Hepatocyte (in vitro differentiated cells): ENCODE measurements at regions not wholly inside any gene's neighbourhood (a gene's known extent, or its start where the extent isn't known, plus 50 kb on each side); places are given as distances from the start of the nearest gene placed in this dataset.

Experiments
- DNase-seq: peaks from one replicate; pipeline ENCODE4 v3.0.0-alpha.2; 2016; ENCODE audit warnings: low spot score
- H2AFZ ChIP-seq: fragments of 200-600 bp; sonication (generic); 2 replicates; pipeline ENCODE4 v1.6.0; 2016; ENCODE audit warnings: antibody characterized with exemption, mild to moderate bottlenecking
- H3K27ac ChIP-seq: fragments of 200-600 bp; sonication (generic); 2 replicates; pipeline ENCODE4 v1.5.1; 2016; ENCODE audit warnings: mild to moderate bottlenecking
- H3K27me3 ChIP-seq: fragments of 200-600 bp; sonication (generic); 2 replicates; pipeline ENCODE4 v1.6.1; 2016
- H3K36me3 ChIP-seq: fragments of 200-600 bp; sonication (generic); replicated peaks from 2 replicates; pipeline ENCODE4 v1.5.1; 2016; ENCODE audit warnings: low read depth; ENCODE audit not compliant: insufficient read depth
- H3K4me1 ChIP-seq: fragments of 200-600 bp; sonication (generic); 2 replicates; pipeline ENCODE4 v1.5.1; 2016; ENCODE audit warnings: mild to moderate bottlenecking, moderate library complexity; ENCODE audit not compliant: insufficient read depth
- H3K4me2 ChIP-seq: fragments of 200-600 bp; sonication (generic); 2 replicates; pipeline ENCODE4 v1.6.0; 2016
- H3K4me3 ChIP-seq: fragments of 200-600 bp; sonication (generic); 2 replicates; pipeline ENCODE4 v1.5.1; 2016; ENCODE audit warnings: mild to moderate bottlenecking
- H3K79me2 ChIP-seq: fragments of 200-600 bp; sonication (generic); 2 replicates; pipeline ENCODE4 v1.6.0; 2017; ENCODE audit warnings: mild to moderate bottlenecking
- H3K9me2 ChIP-seq: fragments of 200-600 bp; sonication (generic); replicated peaks from 2 replicates; pipeline ENCODE4 v1.6.0; 2017; ENCODE audit warnings: mild to moderate bottlenecking; ENCODE audit not compliant: insufficient read depth
- H3K9me3 ChIP-seq: fragments of 200-600 bp; sonication (generic); 2 replicates; pipeline ENCODE4 v1.5.1; 2016; ENCODE audit warnings: low read depth, mild to moderate bottlenecking
- H4K20me1 ChIP-seq: fragments of 200-600 bp; sonication (generic); 2 replicates; pipeline ENCODE4 v1.6.0; 2016; ENCODE audit warnings: mild to moderate bottlenecking; ENCODE audit not compliant: insufficient read depth, poor library complexity, severe bottlenecking
- EZH2 ChIP-seq: fragments of 200-600 bp; sonication (generic); IDR thresholded peaks from 2 replicates; pipeline ENCODE4 v1.6.1; 2016; ENCODE audit warnings: antibody characterized with exemption, mild to moderate bottlenecking, borderline replicate concordance
- EZH2phosphoT487 ChIP-seq: fragments of 200-600 bp; sonication (generic); IDR thresholded peaks from one replicate; pipeline ENCODE4 v1.6.1; 2018; ENCODE audit warnings: antibody characterized with exemption, mild to moderate bottlenecking, low read depth, moderate library complexity; ENCODE audit not compliant: unreplicated experiment, severe bottlenecking
- WGBS: methylation state at CpG from one replicate; pipeline ENCODE4 v1.1.6; 2016; ENCODE audit warnings: low lambda C conversion rate; ENCODE audit errors: missing lambda C conversion rate; 5-methylcytosine and 5-hydroxymethylcytosine counted together
- TF ChIP-seq, protein P1 (sequence below): fragments of 200-600 bp; sonication (generic); IDR thresholded peaks from 2 replicates; pipeline ENCODE4 v1.5.1; 2016; ENCODE audit warnings: antibody characterized with exemption, mild to moderate bottlenecking; ENCODE audit not compliant: poor library complexity

DNA sequence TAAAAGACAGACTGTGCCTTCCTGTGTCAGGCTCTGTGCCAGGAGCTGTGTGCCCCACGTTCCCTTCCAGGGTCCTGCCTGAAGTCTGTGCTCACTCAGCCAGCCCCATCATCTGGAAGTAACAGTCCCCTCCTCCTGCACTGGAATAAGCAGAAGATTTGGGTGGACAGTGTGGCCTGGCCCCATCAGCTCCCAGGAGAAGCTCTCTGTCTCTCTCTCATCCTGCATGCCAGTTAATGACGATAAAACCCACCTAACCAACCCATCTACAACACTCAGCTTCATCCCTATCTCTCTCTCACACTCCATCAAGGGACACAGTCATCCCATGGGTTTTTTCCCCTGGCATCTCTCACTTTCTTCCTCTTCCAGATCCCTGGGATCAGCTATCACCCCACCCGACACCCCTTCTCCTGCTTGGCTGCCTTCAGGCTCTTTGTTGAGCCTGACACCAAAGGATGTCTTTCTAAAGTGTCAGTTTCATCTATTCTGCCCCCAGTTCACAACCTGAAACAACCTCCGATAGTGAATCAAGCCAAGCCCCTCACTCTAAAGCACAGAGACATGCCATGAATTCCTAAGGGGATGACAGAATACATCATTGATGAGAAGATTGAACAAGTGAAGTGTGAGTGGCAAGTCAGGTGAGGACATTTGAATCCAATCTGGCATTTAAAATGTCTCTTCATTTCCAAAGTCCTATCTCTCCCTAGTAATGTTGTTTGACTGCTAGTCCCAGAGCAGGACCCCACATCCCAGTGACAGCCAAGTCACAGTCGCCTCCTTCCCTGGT is 91.4 kb upstream of the TOP3B start:
- Histone ChIP-seq H3K4me3 (no peak overlapping the region), H3K79me2 (no peaks in the 10 kb centered on the region), H3K4me1 (peaks cover 18% of the 10 kb centered on the region), H3K27ac (peak overlapping the region; percentile 25), H3K4me2 (no peak overlapping the region), H3K9me3 (no peaks in the 10 kb centered on the region), H2AFZ (no peak overlapping the region), H3K27me3 (no peaks in the 10 kb centered on the region), H3K36me3 (no peaks in the 10 kb centered on the region), H3K9me2 (no peaks in the 10 kb centered on the region), H4K20me1 (no peaks in the 10 kb centered on the region)
- no peak for DNase-seq
- 64% methylated on average over 5 of the region's 5 CpGs for WGBS
- TF ChIP-seq EZH2 (no peak), EZH2phosphoT487 (no peak)
- TF ChIP-seq, protein P1, sequence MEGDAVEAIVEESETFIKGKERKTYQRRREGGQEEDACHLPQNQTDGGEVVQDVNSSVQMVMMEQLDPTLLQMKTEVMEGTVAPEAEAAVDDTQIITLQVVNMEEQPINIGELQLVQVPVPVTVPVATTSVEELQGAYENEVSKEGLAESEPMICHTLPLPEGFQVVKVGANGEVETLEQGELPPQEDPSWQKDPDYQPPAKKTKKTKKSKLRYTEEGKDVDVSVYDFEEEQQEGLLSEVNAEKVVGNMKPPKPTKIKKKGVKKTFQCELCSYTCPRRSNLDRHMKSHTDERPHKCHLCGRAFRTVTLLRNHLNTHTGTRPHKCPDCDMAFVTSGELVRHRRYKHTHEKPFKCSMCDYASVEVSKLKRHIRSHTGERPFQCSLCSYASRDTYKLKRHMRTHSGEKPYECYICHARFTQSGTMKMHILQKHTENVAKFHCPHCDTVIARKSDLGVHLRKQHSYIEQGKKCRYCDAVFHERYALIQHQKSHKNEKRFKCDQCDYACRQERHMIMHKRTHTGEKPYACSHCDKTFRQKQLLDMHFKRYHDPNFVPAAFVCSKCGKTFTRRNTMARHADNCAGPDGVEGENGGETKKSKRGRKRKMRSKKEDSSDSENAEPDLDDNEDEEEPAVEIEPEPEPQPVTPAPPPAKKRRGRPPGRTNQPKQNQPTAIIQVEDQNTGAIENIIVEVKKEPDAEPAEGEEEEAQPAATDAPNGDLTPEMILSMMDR = no peak

DNA sequence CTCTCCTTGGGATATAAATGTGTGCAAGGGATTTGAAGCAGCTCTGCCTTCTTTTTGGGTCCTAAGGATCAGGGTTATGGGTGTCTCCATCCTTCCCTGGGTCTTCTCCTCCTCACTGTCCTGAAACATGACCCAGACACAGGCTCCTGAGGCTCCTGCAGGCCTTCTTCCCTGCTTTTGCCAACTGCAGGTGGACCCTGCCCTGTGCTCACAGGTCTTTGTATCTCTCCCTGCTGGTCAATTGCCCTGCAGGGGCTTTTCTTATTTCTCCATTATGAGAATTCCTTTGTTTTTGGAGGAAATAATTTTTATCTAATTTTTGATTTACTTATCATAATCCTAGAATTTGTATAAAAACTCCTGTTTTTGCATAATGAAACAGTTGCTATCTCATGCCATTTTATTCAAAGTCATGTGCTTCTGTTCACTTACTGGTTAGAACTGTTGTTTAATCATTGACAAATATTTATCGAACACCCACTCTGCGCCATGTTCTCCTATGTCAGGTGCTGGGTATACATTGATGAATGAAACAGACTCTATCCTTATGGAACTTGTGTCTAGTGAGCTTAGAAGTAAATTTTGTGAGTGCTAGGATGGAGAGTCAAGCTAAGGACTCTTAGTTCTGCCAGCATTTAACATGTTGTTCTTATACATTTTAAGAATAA is 89.7 kb upstream of the TOP3B start:
- no peak overlapping the region for H3K27ac ChIP-seq
- H3K36me3 ChIP-seq = no peaks in the 10 kb centered on the region
- no peaks in the 10 kb centered on the region for H4K20me1 ChIP-seq
- H3K9me2 ChIP-seq = no peaks in the 10 kb centered on the region
- WGBS = 98% methylated on average over 2 of the region's 2 CpGs
- H3K4me3 ChIP-seq = no peak overlapping the region
- peaks cover 18% of the 10 kb centered on the region for H3K4me1 ChIP-seq
- no peaks in the 10 kb centered on the region for H3K9me3 ChIP-seq
- TF ChIP-seq EZH2phosphoT487 (no peak), EZH2 (no peak)
- TF ChIP-seq, protein P1 = no peak
- DNase-seq = no peak
- H3K79me2 ChIP-seq = no peaks in the 10 kb centered on the region
- H2AFZ ChIP-seq = no peak overlapping the region
- no peak overlapping the region for H3K4me2 ChIP-seq
- no peaks in the 10 kb centered on the region for H3K27me3 ChIP-seq

DNA sequence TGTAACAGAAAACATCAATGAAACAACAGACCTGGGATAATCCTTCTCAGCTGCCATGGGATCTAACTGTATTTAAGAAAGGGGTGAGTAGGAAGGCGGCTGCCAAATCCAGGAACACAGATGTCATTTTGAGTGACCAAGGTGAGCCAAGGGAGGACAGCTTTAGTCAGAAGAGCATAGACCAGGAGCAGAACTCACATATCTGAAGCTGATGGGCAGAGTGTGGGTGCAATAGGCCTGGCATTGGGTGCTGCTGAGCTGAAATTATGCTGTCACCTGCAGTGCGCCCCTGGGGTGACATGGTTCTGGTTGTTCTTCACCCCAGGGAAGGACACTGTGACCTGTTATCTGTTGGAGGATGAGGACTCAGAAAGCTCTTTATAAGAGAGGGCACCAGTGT is 88.9 kb upstream of the TOP3B start:
- Histone ChIP-seq H3K4me1 (peaks cover 18% of the 10 kb centered on the region), H3K9me2 (no peaks in the 10 kb centered on the region), H3K4me3 (no peak overlapping the region), H3K36me3 (no peaks in the 10 kb centered on the region), H3K4me2 (no peak overlapping the region), H3K27me3 (no peaks in the 10 kb centered on the region), H2AFZ (no peak overlapping the region), H4K20me1 (no peaks in the 10 kb centered on the region), H3K9me3 (no peaks in the 10 kb centered on the region), H3K27ac (no peak overlapping the region), H3K79me2 (no peaks in the 10 kb centered on the region)
- DNase-seq = no peak
- no peak for TF ChIP-seq EZH2phosphoT487
- no peak for TF ChIP-seq EZH2
- TF ChIP-seq, protein P1 = no peak
- 80% methylated on average over 2 of the region's 2 CpGs for WGBS
